ENCODE measurements at regions not wholly inside any gene's neighbourhood (a gene's known extent, or its start where the extent isn't known, plus 50 kb on each side); places are given as distances from the start of the nearest gene placed in this dataset.
"Not testable (repeated sequence)": the region's sequence is repeated elsewhere in the genome, so short reads cannot be mapped to it uniquely, and the experiment has no call there.

DNA sequence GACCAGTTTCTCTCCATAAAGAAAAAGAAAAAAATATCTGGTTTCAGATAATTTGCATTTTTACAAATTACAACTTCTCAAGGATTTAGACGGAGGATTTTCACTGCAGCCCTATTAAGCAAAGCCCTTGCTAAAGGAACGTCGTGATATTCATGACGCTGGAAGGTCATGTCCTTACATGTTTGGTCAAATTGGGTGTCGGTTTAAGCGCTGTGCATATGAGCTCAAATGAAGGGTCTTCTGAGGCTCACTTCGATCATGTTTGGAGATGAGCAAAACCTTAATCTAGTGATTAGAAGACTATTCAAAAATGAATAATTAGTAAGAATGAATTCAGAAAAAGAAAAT lies 67.3 kb upstream of the USP15 start:
- Histone ChIP-seq H3K4me2 (peak overlapping the region; percentile 61; the same call in 1 of the 2 replicates), H3K4me1 (ENCODE audit: low read depth, poor library complexity, severe bottlenecking) (peaks cover 4% of the 10 kb centered on the region), H4K20me1 (ENCODE audit: insufficient read depth) (no peaks in the 10 kb centered on the region), H2AFZ (ENCODE audit: low read depth) (peak overlapping the region; percentile 87; the same call in 1 of the 2 replicates), H3K27me3 (ENCODE audit: insufficient read depth, low read depth) (no peaks in the 10 kb centered on the region), H3K36me3 (ENCODE audit: insufficient read depth) (no peaks in the 10 kb centered on the region), H3K4me3 (IDR thresholded peaks at IDR 0.05; ENCODE audit: insufficient read depth, low read depth, low read length) (no peak overlapping the region), H3K79me2 (ENCODE audit: insufficient read depth, low read depth) (no peaks in the 10 kb centered on the region), H3K9ac (no peak overlapping the region), H3K27ac (no peak overlapping the region)
- TF ChIP-seq, protein P1, sequence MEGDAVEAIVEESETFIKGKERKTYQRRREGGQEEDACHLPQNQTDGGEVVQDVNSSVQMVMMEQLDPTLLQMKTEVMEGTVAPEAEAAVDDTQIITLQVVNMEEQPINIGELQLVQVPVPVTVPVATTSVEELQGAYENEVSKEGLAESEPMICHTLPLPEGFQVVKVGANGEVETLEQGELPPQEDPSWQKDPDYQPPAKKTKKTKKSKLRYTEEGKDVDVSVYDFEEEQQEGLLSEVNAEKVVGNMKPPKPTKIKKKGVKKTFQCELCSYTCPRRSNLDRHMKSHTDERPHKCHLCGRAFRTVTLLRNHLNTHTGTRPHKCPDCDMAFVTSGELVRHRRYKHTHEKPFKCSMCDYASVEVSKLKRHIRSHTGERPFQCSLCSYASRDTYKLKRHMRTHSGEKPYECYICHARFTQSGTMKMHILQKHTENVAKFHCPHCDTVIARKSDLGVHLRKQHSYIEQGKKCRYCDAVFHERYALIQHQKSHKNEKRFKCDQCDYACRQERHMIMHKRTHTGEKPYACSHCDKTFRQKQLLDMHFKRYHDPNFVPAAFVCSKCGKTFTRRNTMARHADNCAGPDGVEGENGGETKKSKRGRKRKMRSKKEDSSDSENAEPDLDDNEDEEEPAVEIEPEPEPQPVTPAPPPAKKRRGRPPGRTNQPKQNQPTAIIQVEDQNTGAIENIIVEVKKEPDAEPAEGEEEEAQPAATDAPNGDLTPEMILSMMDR (conservative IDR thresholded peaks at IDR 0.05; ENCODE audit: low read depth, low read length): peak; percentile 39; the same call in 1 of the 2 replicates

DNA sequence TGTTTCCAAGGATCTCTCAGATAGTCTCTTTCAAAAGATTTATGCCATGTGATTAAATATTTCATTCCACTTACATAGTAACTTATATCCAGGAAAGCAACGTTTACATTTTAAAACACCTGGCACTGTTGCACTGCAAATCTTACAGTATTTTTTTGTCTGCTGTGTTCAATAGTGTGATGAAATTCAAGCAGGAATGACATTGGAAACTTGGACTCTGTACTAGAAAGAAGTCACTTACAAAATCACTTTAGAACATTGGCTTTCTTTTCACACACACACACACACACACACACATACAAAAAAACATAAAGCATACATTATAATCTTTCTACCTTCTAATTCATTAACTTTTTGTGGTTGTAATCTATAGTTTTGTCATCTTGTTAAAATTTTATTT lies 66.2 kb upstream of the USP15 start:
- Histone ChIP-seq H2AFZ (ENCODE audit: low read depth) (no peak overlapping the region), H3K4me3 (IDR thresholded peaks at IDR 0.05; ENCODE audit: insufficient read depth, low read depth, low read length) (no peak overlapping the region), H3K4me1 (ENCODE audit: low read depth, poor library complexity, severe bottlenecking) (peaks cover 4% of the 10 kb centered on the region), H4K20me1 (ENCODE audit: insufficient read depth) (no peaks in the 10 kb centered on the region), H3K9ac (no peak overlapping the region), H3K27me3 (ENCODE audit: insufficient read depth, low read depth) (no peaks in the 10 kb centered on the region), H3K79me2 (ENCODE audit: insufficient read depth, low read depth) (no peaks in the 10 kb centered on the region), H3K36me3 (ENCODE audit: insufficient read depth) (no peaks in the 10 kb centered on the region), H3K27ac (no peak overlapping the region), H3K4me2 (no peak overlapping the region)
- TF ChIP-seq, protein P1 (conservative IDR thresholded peaks at IDR 0.05; ENCODE audit: low read depth, low read length): no peak

DNA sequence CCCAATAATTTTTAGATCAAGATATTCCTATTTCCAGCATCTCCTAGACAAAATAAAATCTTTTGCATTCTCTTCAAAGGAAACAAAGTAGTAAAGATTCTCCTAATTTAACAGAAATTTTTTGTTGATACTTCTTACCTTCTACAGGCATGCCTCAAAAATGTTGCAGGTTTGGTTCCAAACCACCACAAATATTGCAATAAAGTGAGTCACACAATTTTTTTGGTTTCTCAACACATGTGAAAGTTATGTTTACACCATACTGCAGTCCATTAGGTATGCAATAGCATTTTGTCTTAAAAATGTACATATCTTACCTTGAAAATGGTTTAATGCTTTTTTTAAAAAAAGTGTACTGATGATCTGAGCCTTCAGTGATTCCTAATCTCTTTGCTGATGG lies 65.6 kb upstream of the USP15 start:
- Histone ChIP-seq H2AFZ (ENCODE audit: low read depth) (no peak overlapping the region), H3K9ac (no peak overlapping the region), H3K27ac (no peak overlapping the region), H3K4me1 (ENCODE audit: low read depth, poor library complexity, severe bottlenecking) (peaks cover 4% of the 10 kb centered on the region), H3K4me2 (no peak overlapping the region), H3K27me3 (ENCODE audit: insufficient read depth, low read depth) (no peaks in the 10 kb centered on the region), H3K79me2 (ENCODE audit: insufficient read depth, low read depth) (no peaks in the 10 kb centered on the region), H3K36me3 (ENCODE audit: insufficient read depth) (no peaks in the 10 kb centered on the region), H4K20me1 (ENCODE audit: insufficient read depth) (no peaks in the 10 kb centered on the region), H3K4me3 (IDR thresholded peaks at IDR 0.05; ENCODE audit: insufficient read depth, low read depth, low read length) (no peak overlapping the region)
- TF ChIP-seq, protein P1 (conservative IDR thresholded peaks at IDR 0.05; ENCODE audit: low read depth, low read length): no peak

DNA sequence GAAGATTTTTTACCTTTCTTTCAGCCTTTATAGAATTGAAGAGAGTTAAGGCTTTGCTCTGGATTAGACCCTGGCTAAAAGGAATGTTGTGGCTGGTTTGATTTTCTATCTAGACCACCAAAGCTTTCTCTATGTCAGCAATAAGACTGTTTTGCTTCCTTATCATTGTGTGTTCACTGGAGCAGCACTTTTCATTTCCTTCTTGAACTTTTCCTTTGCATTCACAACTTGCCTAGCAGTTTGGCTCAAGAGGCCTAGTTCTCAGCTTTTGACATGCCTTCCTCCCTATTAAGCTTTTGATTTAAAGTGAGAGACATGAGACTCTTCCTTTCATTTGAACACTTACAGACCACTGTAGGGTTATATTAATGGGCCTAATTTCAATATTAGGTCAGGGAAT lies 64.1 kb upstream of the USP15 start:
- Histone ChIP-seq H3K27ac (no peak overlapping the region), H3K27me3 (ENCODE audit: insufficient read depth, low read depth) (no peaks in the 10 kb centered on the region), H4K20me1 (ENCODE audit: insufficient read depth) (no peaks in the 10 kb centered on the region), H3K36me3 (ENCODE audit: insufficient read depth) (no peaks in the 10 kb centered on the region), H3K4me3 (IDR thresholded peaks at IDR 0.05; ENCODE audit: insufficient read depth, low read depth, low read length) (no peak overlapping the region), H3K4me1 (ENCODE audit: low read depth, poor library complexity, severe bottlenecking) (peaks cover 4% of the 10 kb centered on the region), H3K9ac (no peak overlapping the region), H2AFZ (ENCODE audit: low read depth) (no peak overlapping the region), H3K4me2 (no peak overlapping the region), H3K79me2 (ENCODE audit: insufficient read depth, low read depth) (no peaks in the 10 kb centered on the region)
- TF ChIP-seq, protein P1 (conservative IDR thresholded peaks at IDR 0.05; ENCODE audit: low read depth, low read length): no peak

DNA sequence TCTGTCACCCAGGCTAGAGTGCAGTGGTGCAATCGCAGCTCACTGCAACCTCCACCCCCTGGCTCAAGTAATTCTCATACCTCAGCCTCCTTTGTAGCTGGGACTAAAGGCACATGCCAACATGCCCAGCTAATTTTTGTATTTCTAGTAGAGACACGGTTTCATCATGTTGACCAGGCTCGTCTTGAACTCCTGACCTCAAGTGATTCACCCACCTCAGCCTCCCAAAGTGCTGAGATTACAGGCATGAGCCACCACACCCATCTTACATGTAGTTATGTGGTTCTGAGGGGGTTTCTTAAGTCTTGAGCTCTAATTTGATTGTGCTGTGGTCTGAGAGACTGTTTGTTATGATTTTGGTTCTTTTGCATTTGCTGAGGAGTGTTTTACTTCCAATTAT lies 57.3 kb upstream of the USP15 start:
- H3K27ac ChIP-seq: not testable (repeated sequence)

More for the DNA sequence above, 57.3 kb upstream of the USP15 start:
- H3K79me2 ChIP-seq (ENCODE audit: insufficient read depth, low read depth); H3K4me2 ChIP-seq; H3K27me3 ChIP-seq (ENCODE audit: insufficient read depth, low read depth); H4K20me1 ChIP-seq (ENCODE audit: insufficient read depth); H3K9ac ChIP-seq; H2AFZ ChIP-seq (ENCODE audit: low read depth); H3K36me3 ChIP-seq (ENCODE audit: insufficient read depth); H3K4me3 ChIP-seq (IDR thresholded peaks at IDR 0.05; ENCODE audit: insufficient read depth, low read depth, low read length); H3K4me1 ChIP-seq (ENCODE audit: low read depth, poor library complexity, severe bottlenecking): not testable (repeated sequence)
